A673 (cell line): ENCODE measurements at regions not wholly inside any gene's neighbourhood (a gene's known extent, or its start where the extent isn't known, plus 50 kb on each side); places are given as distances from the start of the nearest gene placed in this dataset.

Experiments used
- EZH2 ChIP-seq: fragments of 200-600 bp; sonication (generic); IDR thresholded peaks from 2 replicates; pipeline ENCODE4 v1.6.1; 2017; ENCODE audit warnings: borderline replicate concordance, low read depth, mild to moderate bottlenecking, mixed read lengths, antibody characterized with exemption, low read length; ENCODE audit not compliant: poor library complexity, severe bottlenecking
- TF ChIP-seq, protein P1 (sequence below): fragments of 300-800, 200-600 bp; sonication (generic); conservative IDR thresholded peaks from 2 replicates; pipeline ENCODE4 v1.5.1; 2017; ENCODE audit warnings: low read depth, mild to moderate bottlenecking, antibody characterized with exemption, low read length, moderate library complexity, mixed read lengths

DNA sequence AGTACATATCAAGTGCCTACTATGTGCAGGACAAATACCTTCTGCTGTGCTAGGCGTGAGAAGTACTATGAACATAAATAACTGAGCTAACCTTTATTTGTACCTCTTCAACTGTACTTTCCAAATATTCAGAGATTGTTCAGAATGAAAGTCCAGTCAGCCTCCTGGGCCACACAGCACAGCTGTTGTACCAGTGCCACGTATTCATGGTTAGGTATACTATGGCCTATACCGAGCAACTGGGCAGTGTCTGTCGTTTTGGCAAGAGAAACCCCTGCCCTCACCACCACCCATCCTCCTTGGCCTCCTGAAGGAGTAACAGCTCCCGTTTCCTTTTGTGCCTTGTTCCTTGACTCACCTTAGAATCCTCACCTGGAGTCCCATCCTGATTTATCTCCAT, 53.0 kb downstream of the RASSF10 start:
- TF ChIP-seq, protein P1, sequence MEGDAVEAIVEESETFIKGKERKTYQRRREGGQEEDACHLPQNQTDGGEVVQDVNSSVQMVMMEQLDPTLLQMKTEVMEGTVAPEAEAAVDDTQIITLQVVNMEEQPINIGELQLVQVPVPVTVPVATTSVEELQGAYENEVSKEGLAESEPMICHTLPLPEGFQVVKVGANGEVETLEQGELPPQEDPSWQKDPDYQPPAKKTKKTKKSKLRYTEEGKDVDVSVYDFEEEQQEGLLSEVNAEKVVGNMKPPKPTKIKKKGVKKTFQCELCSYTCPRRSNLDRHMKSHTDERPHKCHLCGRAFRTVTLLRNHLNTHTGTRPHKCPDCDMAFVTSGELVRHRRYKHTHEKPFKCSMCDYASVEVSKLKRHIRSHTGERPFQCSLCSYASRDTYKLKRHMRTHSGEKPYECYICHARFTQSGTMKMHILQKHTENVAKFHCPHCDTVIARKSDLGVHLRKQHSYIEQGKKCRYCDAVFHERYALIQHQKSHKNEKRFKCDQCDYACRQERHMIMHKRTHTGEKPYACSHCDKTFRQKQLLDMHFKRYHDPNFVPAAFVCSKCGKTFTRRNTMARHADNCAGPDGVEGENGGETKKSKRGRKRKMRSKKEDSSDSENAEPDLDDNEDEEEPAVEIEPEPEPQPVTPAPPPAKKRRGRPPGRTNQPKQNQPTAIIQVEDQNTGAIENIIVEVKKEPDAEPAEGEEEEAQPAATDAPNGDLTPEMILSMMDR, result no peak
- no peak for TF ChIP-seq EZH2
